Hepatic stellate cell (primary cell): ENCODE measurements at regions not wholly inside any gene's neighbourhood (a gene's known extent, or its start where the extent isn't known, plus 50 kb on each side); places are given as distances from the start of the nearest gene placed in this dataset.
A peak's percentile ranks its signal among the peaks of the same experiment; 100 is the strongest.

ENCODE experiments used
- DNase-seq: peaks from one replicate; pipeline ENCODE4 v3.0.0; 2011; ENCODE audit warnings: low spot score

DNA sequence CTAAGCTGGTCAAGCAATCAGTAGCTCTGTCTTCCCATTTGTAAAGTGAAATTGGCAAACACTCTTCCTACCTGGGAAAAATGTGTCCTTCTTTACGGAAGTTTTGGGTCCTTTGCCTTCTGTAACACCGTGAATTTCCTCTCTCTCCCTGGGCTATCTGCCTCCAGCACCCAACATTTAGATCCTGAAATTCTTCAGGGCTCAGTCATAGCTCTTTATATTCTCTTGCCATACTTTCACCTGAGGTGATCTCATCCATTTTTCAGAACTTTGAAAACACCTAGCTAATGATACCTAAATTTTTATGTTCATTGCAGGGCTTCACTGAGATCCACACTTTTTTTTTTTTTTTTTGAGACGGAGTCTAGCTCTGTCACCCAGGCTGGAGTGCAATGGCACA lies 1042.2 kb downstream of the DIAPH3 start:
- no peak for DNase-seq

DNA sequence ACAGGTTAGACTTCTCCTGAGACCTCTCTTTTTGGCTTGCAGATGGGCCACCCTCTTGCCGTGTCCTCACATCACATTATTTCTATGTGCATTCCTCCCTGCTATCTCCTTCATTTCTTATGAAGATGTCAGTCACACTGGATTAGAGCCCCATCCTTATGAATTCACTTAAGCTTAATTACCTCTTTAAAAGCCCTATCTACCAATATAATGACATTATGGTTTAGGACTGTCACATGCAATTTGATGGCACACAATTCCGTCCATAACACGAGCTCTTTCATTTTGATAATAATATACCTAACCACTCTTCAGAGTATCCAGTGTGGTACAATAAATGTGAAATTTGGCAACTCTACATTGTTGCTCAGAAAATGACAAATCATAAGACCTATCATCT lies 1037.3 kb downstream of the DIAPH3 start:
- no peak for DNase-seq

DNA sequence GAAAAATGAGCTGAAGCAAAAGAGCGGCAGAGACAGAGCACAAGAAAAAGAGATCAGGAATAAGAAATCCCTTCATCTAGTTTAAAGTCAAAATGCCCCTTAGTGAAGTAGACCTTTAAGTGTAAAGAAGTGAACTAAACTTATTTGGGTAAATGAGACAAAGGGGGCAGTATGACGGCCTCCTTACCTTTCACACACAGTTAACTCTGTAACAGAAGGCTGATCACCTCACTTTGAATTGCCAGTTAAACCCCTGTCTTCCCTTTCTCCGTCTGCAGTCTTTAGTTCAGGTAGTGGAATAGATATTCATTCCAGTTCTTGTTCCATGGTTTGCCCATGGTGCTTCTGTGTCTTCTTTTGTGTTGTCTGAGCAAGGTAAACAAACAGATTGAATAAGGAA lies 1029.8 kb downstream of the DIAPH3 start:
- no peak for DNase-seq

DNA sequence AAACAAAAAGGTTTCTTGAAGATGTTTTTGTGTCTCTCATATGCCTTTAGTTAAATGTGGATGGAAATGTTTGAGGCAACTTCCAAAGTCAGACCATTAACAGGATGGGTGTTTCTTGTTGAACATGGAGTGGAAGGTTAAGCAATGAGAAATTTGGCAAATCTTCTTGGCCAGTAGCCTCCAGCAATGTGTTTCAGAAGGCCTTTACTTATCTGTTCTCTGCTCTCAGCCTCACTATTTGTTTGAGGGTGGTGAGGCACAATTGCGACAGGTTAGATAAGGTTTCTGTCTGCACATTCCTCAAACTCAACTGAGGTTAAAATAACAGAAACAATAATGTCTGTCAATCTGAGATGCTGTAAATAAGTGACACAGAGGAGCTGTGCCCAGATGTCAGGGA lies 1019.0 kb downstream of the DIAPH3 start:
- DNase-seq, result no peak

DNA sequence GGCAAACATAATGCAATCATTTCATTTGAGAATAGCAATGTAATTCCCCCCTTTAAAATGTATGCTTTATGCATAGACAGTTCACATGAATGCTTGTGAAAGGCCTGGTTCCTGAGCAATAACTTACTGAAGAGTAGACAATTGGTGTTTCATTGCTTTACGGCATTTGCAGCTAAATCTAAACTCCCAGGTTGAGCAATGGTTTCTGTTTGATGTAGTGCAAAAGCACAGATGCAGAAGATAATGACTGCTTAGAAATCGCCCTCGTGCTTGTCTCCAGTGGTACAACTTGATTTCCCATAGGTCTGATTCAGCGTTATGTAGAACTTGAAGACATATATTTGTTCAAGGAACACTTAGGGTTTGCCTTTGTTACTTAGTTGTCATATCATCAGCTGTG lies 1018.3 kb downstream of the DIAPH3 start:
- DNase-seq, result no peak

DNA sequence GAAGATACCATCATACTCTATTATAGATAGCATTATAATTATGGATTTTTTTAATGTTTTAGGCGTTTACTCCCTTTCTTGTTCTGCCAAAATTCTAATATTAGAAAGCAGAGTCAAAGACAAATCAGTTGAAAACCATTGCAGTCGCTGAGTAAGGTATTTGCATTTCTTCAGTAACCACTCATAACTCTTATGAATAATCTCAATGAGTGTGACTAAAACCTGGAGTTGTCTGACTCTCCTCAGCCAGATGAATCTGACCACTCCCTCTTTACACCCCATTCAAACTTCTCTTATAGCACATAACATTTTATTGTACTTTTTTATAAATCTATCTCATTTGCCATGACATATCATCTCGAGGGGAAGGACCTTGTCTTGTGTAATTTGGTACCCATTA lies 1006.5 kb downstream of the DIAPH3 start:
- DNase-seq, result no peak

DNA sequence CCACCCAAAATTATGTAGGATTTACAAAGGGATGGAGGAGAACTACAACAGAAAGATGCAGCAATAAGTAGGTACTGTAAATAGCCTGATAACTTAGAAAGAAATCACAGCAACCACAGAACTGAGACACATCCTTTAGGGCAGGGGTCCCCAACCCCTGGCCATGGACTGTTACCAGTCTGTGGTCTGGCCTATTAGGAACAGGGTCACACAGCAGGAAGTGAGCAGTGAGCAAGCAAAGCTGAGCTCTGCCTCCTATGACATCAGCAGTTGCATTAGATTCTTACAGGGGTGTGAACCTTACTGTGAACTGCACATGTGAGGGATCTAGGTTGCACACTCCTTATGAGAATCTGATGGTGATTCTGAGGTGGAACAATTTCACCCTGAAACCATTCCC lies 997.6 kb downstream of the DIAPH3 start:
- DNase-seq, result no peak

DNA sequence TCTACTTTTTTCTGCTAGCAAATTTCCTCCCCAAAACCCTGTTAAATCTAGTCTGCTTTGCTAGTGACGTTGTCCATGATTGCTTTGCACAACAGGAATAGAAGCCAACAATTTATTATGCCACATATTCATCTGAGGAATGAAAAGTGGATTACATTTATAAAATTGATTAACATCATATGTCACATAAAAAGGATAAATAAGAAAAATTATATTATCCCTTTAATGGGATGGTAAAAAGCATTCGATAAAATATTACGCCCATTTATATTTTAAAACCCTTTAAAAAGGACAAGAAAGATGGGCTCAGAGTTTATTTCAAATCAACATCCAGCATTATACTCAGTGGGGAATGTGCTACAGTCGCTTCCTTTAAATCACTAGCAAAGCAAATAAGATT lies 991.7 kb downstream of the DIAPH3 start:
- DNase-seq, result no peak

DNA sequence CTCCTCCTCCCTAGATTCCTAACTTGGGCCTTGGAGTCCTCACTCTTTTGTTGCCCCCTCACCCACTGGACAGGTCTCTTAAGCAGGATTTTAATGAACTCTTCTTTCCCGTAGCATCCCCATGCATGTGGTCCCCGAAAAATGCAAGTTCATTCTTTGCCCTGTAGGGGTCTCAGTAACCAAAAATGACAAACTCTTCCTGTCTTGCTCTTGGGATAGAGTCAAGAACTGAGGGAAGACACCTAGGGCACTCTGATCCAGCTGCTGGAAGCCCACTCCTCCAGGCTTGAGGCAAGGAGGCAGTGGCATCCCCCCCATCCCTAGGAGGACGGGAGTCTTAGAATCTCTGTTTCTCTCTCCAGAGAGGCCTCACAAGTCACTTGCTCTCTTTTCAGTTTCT lies 987.0 kb downstream of the DIAPH3 start:
- DNase-seq, result peak; percentile 8

DNA sequence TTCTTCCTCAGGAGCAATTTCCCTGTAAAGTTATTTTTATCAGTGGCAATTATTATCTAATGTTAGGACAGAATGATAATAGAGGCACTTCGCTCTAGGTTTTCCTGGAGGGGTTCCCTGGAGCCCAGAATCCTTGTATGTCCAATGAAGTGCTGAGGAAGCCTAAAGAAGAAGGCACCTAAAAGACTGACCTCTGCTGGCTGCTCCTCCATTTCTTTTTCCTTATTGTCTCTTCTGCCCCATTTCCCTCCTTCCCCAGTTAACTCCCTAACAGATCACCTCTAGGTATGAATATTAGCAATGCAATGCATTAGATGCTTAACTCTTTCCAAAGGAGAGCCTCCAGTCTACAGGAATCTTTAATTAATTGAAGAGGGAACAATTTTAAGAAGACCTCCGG lies 985.4 kb downstream of the DIAPH3 start:
- DNase-seq, result peak; percentile 11

DNA sequence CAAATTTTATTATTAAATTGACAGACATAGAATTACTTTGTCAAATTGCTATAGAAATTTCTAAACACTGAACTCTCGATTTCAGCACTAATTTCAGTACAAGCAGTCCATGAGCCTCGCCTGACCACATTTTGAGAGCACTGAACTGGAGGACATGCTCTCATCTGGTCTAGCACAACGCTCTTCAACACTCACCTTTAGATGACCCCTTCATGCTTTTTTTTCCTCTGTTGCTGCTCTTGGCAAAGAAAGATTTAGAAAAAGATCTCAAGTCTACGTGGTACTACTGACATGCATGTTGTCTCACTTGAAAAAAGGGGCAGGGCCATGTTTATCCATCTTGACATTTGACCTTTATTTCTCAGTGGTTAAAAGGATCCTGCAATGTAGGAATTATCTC lies 981.5 kb downstream of the DIAPH3 start:
- DNase-seq, result no peak

DNA sequence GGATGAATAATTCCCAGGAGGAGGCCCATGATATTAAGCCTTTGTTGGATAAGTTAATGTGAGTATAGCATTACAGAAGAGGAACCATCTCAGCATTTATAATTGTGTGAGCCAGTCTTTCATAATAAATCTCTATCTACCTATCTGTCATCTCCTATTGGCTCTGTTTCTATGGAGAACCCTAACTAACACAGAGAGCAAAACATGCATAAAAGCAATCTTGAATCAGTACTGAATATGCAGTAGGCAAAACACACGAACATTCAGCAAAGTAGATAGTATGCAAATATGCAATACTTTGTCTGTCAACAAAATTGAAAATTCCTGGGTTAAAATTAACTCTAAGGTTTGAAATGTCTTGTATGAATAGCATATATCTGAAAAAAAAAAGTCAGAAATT lies 966.3 kb downstream of the DIAPH3 start:
- DNase-seq, result no peak

DNA sequence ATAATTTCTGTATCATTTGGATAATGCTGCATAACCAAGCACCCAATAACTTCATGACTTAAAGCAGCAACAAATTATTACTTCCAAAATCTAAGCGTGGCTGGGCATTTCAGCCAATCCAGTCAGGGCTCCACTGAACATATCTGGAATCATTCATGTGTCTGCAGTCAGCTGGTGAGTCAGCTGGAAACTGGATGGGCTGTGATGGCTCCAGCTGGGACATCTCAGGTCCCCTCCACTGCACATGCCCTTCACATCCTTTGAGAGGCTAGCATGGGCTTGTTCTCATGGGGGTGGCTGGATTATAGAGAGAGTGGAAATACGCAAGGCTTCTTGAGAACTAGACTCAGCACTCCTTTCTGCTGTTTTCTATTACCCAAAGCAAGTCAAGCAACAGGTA lies 961.9 kb downstream of the DIAPH3 start:
- no peak for DNase-seq

DNA sequence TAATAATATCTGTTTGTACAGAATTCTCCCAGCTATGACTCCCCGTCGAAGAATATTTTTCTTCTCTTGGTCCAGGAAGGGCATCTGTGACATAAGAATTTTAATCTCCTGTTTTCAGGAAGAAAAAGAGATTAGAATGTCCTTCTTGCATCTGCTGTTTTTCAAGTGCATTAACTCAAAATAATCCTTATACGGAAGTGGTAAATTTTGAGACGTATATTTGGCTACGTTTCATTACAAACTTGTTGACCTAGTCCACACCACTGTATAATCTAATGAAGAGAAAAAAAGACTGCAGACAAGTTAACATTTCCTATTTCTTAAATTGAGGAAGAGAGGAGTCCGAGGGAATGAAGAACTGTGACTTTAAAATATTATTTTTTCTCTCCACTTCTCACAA lies 959.9 kb downstream of the DIAPH3 start:
- no peak for DNase-seq

DNA sequence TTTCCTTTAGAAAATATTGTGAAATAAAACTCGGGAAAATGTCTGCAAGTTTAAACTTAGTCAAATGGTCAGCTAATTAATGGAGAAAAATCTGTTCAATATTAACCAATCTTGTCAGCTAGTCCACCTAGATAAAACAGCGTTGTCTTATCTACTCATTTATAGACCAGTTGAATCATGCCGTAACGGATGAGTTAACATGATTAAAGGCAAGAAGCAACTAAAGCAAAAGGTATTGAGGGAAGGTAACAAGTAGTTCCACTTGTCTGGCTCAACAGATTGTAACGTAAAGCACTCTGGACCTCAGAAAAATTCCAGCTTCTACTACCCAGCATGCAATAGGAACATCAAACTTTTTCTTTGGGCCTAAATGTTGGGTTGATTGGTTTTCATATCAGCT lies 958.2 kb downstream of the DIAPH3 start:
- DNase-seq, result no peak

DNA sequence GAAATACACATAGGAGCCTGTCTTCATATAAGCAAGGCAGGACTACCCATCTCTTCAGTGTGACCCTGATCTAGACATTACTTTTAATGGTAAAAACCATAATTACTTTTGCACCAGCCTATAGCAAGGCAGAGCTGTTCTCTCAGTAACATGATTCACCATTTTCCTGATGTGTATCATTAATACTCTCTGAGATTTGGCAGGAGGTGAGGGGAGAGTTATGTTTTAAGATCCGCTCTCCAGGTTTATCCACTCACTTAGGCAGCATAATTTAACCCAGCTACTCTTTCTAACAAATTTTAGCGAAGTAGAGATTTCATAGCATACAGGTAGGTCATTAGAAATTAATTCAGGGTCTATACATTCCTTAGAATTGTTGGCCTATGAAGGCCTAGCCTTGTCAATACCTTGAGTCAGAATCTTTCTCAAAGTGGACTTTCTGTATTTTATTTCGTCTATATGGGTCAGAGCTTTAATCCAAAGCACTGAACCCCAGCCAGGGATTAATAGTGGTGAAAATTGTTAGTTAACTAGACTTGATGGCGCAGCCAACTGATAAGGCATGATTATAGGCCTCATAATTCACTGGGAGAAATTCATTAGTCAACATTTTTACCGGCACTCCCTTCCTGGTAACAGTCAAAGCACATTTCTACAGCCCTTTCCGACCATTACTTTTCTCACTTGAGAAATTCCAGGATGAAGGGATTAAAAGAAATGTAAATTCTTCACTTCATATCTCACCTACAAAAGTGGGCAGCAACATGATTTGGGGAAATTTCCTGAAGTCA lies 955.1 kb downstream of the DIAPH3 start:
- no peak for DNase-seq

DNA sequence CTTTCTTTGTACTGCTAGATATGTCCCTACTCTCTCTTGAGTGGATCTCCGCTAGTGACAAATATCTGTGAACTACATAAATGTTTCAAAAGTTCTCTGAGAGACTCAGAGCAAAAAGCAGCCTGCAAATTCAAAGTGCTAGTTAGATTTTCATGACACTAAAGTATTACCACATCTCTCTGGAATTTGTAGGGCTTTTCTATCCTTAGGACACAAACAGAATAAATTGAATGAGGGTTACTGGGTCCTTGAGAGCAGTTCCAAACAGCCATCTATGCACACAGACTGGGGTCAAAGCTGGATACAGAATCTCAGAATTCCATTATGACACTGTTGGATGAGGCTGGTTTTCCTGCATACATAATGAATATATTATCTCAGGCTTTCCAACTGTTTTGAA lies 953.2 kb downstream of the DIAPH3 start:
- DNase-seq, result no peak

DNA sequence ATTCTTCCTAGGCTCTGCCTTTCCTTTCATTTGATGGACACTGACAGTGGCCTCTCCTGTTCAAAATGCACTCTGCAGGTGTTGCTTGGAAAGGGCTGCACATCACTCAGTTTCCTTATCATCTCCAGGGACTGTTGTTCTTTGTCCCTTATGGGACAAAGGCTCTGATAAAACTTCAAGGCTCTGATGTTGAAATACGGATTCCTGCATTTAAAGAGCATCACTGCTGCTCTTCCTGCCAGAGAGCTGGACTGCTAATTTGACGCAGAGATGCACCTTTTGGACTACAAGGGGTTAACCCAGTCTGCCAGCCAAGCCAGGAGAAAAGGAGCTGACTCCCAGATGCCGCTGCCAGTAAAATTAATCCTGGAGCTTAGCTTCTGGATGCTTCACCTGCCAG lies 952.1 kb downstream of the DIAPH3 start:
- no peak for DNase-seq

DNA sequence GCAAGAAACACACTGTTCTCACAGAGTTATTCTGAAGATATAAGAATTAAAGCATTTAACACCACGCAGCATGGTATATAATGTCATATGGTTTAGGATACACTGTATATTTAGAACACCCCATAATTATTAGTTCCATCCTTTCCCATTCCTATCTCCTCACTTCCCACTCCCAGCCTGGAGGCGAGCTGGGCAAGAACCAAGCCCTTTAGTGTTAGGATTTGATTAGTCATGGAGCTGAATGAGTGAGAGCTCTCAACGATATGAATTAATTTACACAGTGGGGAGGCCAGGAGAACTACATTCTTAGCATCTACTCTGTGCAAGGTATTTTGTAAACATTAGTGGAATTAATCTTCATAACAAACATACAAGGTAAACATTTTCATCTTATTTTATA lies 934.3 kb downstream of the DIAPH3 start:
- DNase-seq, result no peak

DNA sequence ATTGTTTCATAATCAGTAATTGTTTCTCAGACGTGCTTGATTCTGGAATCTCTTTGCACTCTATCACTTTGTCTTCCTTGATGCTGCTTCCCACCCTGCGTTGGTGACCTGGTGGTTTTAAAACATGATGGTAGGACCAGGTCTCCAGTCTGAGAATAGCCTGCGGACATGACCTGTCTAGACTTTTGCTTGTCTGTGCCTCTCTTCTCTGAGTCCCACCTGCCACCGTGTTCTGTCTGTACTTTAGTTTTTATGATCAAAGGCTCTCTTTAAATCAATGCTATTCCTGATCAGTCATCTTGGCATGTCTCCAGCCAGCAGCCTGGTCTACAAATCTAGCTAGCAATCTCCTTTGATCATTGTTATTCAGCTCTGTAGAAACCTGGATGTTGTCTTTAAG lies 933.9 kb downstream of the DIAPH3 start:
- no peak for DNase-seq

DNA sequence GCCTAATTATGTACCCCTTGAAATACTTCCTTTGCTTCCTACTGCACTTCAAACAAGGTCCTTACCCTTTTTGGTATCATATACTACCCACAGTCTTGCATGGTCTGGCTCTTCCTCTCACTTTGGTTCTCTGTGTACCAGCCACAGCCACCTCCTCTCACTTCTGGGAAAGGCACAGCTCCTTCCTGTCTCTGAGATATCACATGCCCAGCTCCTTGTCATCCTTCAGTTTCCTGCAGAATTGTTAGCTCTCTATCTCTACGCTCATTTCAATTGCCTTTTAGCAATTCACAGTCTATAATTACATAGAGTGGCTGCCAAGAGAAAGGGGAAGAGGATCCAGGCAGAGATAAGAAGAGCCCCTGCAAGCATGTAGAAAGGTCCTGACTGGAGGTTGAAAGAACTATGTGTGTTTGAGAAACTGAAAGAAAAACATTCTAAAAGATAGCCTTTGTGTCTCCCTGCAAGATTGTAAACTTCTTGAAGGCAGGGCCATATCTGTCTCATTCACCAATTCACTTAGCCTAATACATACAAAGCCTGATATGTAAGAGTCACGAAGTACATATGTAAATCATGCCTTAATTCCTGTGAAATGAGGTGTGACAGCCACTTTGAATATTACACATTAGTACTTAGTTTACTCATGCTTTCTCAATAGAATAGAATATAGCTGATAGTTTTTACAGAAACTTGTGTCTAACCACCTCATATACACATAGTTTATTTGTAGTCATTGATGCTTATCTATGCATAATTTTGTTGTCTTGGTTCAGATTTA lies 933.1 kb downstream of the DIAPH3 start:
- DNase-seq, result no peak

DNA sequence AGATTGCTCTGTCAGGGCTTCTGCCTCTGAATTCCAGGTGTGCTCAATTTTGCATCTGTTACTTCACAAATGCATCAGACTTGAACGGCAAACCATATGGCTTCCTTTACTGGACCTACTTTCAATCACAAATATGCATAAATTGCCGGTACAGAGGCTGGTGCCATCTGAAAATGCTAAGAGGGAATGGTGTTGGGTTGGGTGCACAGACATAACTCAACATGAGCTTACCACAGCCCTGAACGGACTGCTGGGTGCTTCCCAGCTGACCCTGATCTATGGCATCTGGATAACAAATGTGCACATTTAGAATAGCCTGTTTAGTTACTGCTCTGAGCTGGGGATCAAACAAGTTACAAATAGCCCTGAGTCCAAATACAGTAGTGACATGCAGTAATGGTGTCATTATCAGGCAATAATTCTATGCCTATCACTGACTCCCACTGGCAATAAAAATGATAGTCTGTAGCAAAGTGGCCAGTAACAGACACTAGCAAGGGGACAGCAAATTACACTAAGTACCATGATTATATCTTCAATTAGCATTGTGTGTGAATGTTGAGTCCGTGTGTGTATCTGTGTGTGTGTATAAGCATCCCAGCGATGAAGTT lies 927.3 kb downstream of the DIAPH3 start:
- DNase-seq, result no peak

DNA sequence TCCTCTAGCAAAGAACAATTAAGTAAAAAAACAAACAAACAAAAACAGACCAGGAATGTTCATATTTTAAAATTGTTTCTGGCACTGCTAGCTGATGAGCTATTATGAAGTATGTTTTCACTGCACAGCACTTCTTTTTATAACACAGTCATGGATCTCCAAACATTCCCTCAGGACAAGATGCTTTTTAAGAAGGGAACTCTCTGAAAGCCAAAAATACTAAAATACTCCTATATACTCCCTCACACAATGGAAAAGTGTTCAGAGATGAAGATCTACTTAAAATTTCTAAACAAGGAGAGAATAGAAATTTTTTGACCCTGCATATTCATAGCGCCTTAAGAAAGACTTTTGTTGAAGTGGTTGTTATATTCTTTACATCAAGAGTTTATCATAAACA lies 926.8 kb downstream of the DIAPH3 start:
- no peak for DNase-seq
